ENCODE measurements at regions not wholly inside any gene's neighbourhood (a gene's known extent, or its start where the extent isn't known, plus 50 kb on each side); places are given as distances from the start of the nearest gene placed in this dataset.

- intact Hi-C loops (cut with micrococcal nuclease; ENCODE audit: unreplicated experiment) = no loop called here
- DNase-seq (ENCODE audit: low spot score) = no peak
- TF ChIP-seq EZH2 (IDR thresholded peaks at IDR 0.05; ENCODE audit: borderline replicate concordance, low read depth, low read length, poor library complexity, severe bottlenecking) (no peak), CTCF (conservative IDR thresholded peaks at IDR 0.05; ENCODE audit: low read depth, low read length) (no peak)
- H3K27me3 ChIP-seq (replicated peaks; ENCODE audit: insufficient read depth, low read depth, low read length, poor library complexity) = no peaks in the 10 kb centered on the region
- H3K27ac ChIP-seq (ENCODE audit: low read depth, low read length, poor library complexity, severe bottlenecking) = no peak overlapping the region
- no peak overlapping the region for H3K4me3 ChIP-seq (ENCODE audit: low read depth, low read length, poor library complexity, severe bottlenecking)
- no peaks in the 10 kb centered on the region for H3K4me1 ChIP-seq (ENCODE audit: insufficient read depth, low read length, poor library complexity, severe bottlenecking)
- H3K9me3 ChIP-seq (ENCODE audit: low read depth, low read length, poor library complexity, severe bottlenecking) = no peaks in the 10 kb centered on the region
- ChIA-PET CTCF (no interaction called here), POLR2A (ENCODE audit: low non-redundant PET) (no interaction called here)
- no TSS peak for BruUV-seq (replicated peaks)
- no peaks in the 10 kb centered on the region for H3K36me3 ChIP-seq (ENCODE audit: insufficient read depth, low read length, poor library complexity, severe bottlenecking)
Measured at GRCh38 chr10:33616956-33617355, 282.5 kb upstream of the NRP1 start.

- intact Hi-C loops (cut with micrococcal nuclease; ENCODE audit: unreplicated experiment) = no loop called here
- Histone ChIP-seq H3K4me1 (ENCODE audit: insufficient read depth, low read length, poor library complexity, severe bottlenecking) (no peaks in the 10 kb centered on the region), H3K36me3 (ENCODE audit: insufficient read depth, low read length, poor library complexity, severe bottlenecking) (no peaks in the 10 kb centered on the region), H3K27me3 (replicated peaks; ENCODE audit: insufficient read depth, low read depth, low read length, poor library complexity) (no peaks in the 10 kb centered on the region), H3K9me3 (ENCODE audit: low read depth, low read length, poor library complexity, severe bottlenecking) (peaks cover 4% of the 10 kb centered on the region), H3K4me3 (ENCODE audit: low read depth, low read length, poor library complexity, severe bottlenecking) (no peak overlapping the region), H3K27ac (ENCODE audit: low read depth, low read length, poor library complexity, severe bottlenecking) (no peak overlapping the region)
- no TSS peak for BruUV-seq (replicated peaks)
- CTCF ChIA-PET = no interaction called here
- TF ChIP-seq CTCF (conservative IDR thresholded peaks at IDR 0.05; ENCODE audit: low read depth, low read length) (no peak), EZH2 (IDR thresholded peaks at IDR 0.05; ENCODE audit: borderline replicate concordance, low read depth, low read length, poor library complexity, severe bottlenecking) (no peak)
- DNase-seq (ENCODE audit: low spot score) = no peak
- POLR2A ChIA-PET (ENCODE audit: low non-redundant PET) = no interaction called here
Measured at GRCh38 chr10:33612551-33612950, 278.1 kb upstream of the NRP1 start.

- Histone ChIP-seq H3K9me3 (ENCODE audit: low read depth, low read length, poor library complexity, severe bottlenecking) (peaks cover 4% of the 10 kb centered on the region), H3K27ac (ENCODE audit: low read depth, low read length, poor library complexity, severe bottlenecking) (no peak overlapping the region), H3K4me1 (ENCODE audit: insufficient read depth, low read length, poor library complexity, severe bottlenecking) (no peaks in the 10 kb centered on the region), H3K4me3 (ENCODE audit: low read depth, low read length, poor library complexity, severe bottlenecking) (no peak overlapping the region), H3K27me3 (replicated peaks; ENCODE audit: insufficient read depth, low read depth, low read length, poor library complexity) (no peaks in the 10 kb centered on the region), H3K36me3 (ENCODE audit: insufficient read depth, low read length, poor library complexity, severe bottlenecking) (no peaks in the 10 kb centered on the region)
- no peak for TF ChIP-seq CTCF (conservative IDR thresholded peaks at IDR 0.05; ENCODE audit: low read depth, low read length)
- no peak for TF ChIP-seq EZH2 (IDR thresholded peaks at IDR 0.05; ENCODE audit: borderline replicate concordance, low read depth, low read length, poor library complexity, severe bottlenecking)
- intact Hi-C loops (cut with micrococcal nuclease; ENCODE audit: unreplicated experiment) = no loop called here
- DNase-seq (ENCODE audit: low spot score) = no peak
- POLR2A ChIA-PET (ENCODE audit: low non-redundant PET) = no interaction called here
- CTCF ChIA-PET = no interaction called here
- BruUV-seq (replicated peaks) = no TSS peak
Measured at GRCh38 chr10:33612116-33612515, 277.6 kb upstream of the NRP1 start.
